ENCODE measurements at regions not wholly inside any gene's neighbourhood (a gene's known extent, or its start where the extent isn't known, plus 50 kb on each side); places are given as distances from the start of the nearest gene placed in this dataset.
"Not testable (repeated sequence)": the region's sequence is repeated elsewhere in the genome, so short reads cannot be mapped to it uniquely, and the experiment has no call there.

- DNase-seq, result no peak
Measured at GRCh38 chr6:155628306-155628705, 172.7 kb upstream of the NOX3 start.

GRCh38 chr6:155627722-155628212 lies 172.1 kb upstream of the NOX3 start:
- DNase-seq, result not testable (repeated sequence)

- no peak for DNase-seq
Measured at GRCh38 chr6:155623450-155624178, 168.0 kb upstream of the NOX3 start.

GRCh38 chr6:155614606-155615005 lies 159.0 kb upstream of the NOX3 start:
- DNase-seq, result no peak

- no peak for DNase-seq
Measured at GRCh38 chr6:155611742-155612141, 156.1 kb upstream of the NOX3 start.

- no peak for DNase-seq
Measured at GRCh38 chr6:155604991-155605390, 149.4 kb upstream of the NOX3 start.

- DNase-seq, result no peak
Measured at GRCh38 chr6:155599561-155599960, 143.9 kb upstream of the NOX3 start.

GRCh38 chr6:155599160-155599559 lies 143.5 kb upstream of the NOX3 start:
- DNase-seq, result no peak

GRCh38 chr6:155595284-155595683 lies 139.6 kb upstream of the NOX3 start:
- DNase-seq, result no peak

GRCh38 chr6:155591741-155592140 lies 136.1 kb upstream of the NOX3 start:
- DNase-seq, result no peak

GRCh38 chr6:155589190-155589589 lies 133.6 kb upstream of the NOX3 start:
- no peak for DNase-seq

- no peak for DNase-seq
Measured at GRCh38 chr6:155587817-155588216, 132.2 kb upstream of the NOX3 start.

- no peak for DNase-seq
Measured at GRCh38 chr6:155586090-155586489, 130.5 kb upstream of the NOX3 start.

GRCh38 chr6:155584006-155584405 lies 128.4 kb upstream of the NOX3 start:
- DNase-seq, result no peak

GRCh38 chr6:155582016-155582991 lies 126.7 kb upstream of the NOX3 start:
- DNase-seq, result no peak

- no peak for DNase-seq
Measured at GRCh38 chr6:155580904-155581303, 125.3 kb upstream of the NOX3 start.

- DNase-seq, result no peak
Measured at GRCh38 chr6:155578251-155578650, 122.6 kb upstream of the NOX3 start.

GRCh38 chr6:155561966-155562364 lies 106.3 kb upstream of the NOX3 start:
- no peak for DNase-seq

GRCh38 chr6:155561257-155561965 lies 105.8 kb upstream of the NOX3 start:
- no peak for DNase-seq

- DNase-seq, result no peak
Measured at GRCh38 chr6:155549928-155550327, 94.3 kb upstream of the NOX3 start.

- no peak for DNase-seq
Measured at GRCh38 chr6:155549028-155549798, 93.6 kb upstream of the NOX3 start.

GRCh38 chr6:155548576-155548975 lies 92.9 kb upstream of the NOX3 start:
- DNase-seq, result no peak
